Inferior parietal cortex (tissue), 1 donor: ENCODE measurements at regions not wholly inside any gene's neighbourhood (a gene's known extent, or its start where the extent isn't known, plus 50 kb on each side); places are given as distances from the start of the nearest gene placed in this dataset.

Experiments used
- DNase-seq: peaks from one replicate; pipeline ENCODE4 v3.0.0-alpha.2; 2016; ENCODE audit errors: extremely low spot score

DNA sequence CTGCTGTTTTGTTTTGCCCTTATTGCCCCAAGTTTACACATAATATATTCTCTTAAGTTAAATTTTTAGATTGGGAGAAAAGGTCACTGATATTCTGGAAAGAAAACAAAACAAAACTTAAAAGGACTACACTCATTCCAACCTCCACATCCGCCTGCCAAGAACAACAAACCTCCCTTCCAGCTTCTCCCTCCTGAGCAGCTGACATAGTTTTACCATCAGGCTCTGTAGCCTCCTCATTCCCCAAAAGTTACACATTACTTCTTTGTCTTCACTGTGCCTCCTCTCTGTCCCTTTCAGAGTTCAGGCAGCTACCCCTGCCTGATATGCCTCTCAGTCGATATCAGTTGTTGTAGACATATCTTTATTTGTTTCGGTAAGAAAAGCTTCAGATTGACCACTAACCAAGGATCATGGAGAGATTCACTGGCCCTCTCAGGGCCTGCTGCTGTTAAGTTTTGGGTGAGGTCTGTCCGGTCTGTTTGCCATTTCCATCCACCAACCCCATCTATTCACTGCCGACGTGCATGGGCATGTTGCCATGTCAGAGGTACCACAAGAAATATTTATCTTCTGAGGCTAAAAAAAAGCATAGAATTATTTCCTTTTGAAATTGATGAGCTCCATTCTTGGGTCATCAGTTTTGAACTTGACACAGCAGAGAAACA, 164.1 kb downstream of the GASK1B start:
- no peak for DNase-seq

DNA sequence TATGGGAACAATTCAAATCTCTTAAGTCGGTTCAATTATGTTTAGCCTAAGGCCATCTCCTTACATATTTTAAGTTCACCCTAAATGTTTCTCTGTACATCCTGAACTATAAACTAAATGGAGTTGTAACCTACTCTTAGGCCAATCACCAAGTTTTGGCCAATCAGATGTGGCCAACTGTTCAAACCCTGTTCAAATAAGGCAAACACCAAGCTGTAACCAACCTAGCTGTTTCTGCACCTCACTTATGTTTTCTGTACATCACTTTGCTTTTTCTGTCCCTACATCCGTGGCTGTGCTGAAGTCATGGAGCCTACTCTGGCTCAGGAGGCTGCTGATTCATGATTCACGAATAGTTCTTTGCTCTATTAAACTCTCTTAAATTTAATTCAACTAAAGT, 165.3 kb downstream of the GASK1B start:
- DNase-seq = no peak

DNA sequence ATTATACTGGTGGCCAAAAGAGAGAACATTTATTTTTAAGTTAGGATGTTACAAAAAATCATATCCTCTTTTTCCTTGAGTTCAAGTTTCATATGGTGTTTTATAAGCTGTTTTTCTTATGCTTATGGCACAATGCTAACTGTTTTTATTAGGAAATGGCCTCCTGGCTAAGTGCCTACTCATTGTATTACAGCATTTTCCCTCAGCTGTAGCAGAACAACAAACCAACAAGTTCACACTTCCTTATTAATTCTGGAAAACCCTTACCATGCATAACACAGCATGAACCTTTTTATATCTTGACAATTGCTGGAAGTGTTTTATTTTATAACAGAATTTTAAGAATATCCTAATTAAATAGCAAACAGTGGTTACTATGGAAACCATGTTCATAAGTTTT, 165.8 kb downstream of the GASK1B start:
- no peak for DNase-seq

DNA sequence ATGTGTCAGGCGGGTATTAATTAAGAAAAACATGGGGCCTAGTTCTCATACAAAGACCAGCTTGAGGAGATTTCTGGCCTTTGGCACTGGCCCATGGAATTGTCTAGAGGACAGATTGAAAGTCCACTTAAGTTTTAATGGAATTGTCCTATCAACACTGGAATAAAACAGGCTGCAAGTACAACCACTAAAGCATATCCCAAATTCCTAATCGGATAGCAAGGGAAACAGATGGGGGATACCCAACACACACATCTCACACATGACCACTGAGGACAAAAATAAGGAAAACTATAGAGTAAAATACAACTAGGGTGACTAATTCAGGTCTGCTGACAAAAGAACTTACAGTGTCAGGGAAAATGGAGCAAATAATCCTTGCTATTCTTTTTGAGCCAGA, 167.8 kb downstream of the GASK1B start:
- no peak for DNase-seq

DNA sequence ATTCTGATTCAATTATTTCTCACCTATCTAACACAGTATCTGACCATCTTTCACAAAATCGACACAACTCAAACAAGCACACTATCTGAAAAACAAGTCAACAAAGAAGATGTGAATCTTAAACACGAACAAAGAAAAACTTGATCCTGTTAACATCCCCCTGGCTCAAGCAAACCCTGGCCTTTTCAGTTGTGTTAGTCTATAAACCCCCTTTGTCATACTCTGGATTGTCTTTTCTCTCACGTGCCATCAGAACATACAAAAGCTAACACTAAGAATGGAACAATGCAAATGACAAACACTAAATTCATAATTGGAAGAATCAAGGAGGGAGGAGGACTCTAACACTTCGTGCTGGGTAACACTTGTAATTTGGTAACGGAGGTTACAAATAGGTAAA, 168.7 kb downstream of the GASK1B start:
- no peak for DNase-seq

DNA sequence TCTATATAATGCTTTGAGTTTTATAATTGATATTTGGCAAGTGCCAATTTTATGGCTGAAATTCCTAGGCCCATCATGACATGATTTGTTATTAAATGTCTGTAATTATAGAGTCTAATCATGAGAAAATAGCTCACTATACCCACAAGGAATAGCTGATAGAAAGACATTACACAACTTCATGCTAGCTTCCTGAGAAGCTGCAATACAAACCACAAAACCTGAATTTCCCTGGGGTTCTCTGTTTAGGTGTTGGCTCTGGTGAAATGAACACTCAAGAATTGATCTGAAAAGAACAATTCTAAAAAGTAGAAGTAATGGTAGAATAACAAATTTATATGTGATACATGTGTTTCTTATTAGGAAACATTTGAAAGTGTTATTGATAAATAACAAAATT, 169.6 kb downstream of the GASK1B start:
- no peak for DNase-seq

DNA sequence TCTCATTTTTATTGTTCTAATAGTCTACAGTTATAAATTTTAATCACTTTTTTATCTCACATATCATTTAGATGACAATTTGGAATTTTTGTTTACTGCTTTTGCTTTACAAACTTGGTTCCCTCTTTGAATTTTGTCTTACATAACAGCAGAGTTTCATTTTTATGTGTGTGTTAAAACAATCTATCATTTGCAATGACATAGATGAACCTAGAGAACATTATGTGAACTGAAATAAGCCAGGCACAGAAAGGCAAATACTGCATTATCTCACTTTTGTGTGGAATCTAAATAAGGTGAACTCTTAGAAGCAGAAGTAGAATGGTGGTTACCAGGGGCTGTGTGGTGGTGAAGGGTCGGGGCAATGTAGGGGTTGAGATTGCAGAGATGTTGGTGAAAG, 170.7 kb downstream of the GASK1B start:
- DNase-seq = no peak

DNA sequence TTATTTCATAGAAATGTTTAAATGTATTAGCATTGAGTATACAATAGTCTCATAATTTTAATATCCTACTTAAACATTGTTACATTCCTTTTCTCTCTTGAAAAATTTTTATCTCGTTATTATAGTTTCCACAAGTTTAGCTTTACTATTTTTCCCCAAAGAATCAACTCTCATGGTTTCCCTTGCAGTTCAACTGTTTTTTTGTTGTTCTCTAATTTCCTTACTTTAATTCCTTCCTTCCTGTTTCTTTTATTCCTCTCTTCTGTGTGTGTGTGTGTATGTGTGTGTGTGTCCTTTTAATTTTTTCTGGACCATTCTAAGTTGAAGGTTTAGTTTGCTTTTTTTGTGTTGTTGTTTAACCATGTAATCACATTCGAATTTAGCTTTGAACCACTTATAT, 171.1 kb downstream of the GASK1B start:
- no peak for DNase-seq

DNA sequence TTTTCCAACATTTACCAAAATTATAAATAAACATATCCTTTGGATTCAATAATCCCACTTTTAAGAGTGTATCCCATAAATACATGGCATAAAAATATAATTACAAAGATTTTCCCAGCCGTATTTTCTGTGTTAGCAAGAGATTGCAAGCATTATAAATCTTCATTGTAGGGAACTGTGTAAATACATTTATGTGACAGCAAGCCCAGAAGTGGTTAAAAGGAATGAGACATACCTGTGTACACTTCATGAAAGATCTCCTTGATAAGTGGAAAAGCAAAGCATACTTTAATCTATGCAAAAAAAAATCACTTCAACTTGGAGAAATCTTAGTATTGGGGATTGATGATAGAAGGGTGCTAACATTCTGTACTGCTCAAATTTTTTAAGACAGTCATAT, 173.1 kb downstream of the GASK1B start:
- no peak for DNase-seq

DNA sequence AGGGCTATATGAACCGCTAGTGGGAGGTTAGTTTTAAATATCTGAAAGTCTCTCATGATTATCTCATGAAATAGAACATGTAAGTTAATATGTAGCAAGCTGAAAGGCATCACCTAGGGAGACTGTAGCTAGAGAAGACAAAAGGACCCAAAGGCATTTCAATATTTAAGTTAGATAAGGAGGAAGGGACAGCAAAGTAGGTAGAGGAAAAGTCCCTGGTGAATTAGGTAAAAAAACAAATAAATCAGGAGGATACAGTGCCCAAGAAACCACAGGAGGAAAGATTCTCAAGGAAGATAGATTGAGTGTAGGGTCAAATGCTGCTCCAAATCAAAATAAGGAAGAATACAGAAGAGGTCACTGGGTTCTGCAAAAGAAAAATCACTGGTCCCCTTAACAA, 175.5 kb downstream of the GASK1B start:
- no peak for DNase-seq

DNA sequence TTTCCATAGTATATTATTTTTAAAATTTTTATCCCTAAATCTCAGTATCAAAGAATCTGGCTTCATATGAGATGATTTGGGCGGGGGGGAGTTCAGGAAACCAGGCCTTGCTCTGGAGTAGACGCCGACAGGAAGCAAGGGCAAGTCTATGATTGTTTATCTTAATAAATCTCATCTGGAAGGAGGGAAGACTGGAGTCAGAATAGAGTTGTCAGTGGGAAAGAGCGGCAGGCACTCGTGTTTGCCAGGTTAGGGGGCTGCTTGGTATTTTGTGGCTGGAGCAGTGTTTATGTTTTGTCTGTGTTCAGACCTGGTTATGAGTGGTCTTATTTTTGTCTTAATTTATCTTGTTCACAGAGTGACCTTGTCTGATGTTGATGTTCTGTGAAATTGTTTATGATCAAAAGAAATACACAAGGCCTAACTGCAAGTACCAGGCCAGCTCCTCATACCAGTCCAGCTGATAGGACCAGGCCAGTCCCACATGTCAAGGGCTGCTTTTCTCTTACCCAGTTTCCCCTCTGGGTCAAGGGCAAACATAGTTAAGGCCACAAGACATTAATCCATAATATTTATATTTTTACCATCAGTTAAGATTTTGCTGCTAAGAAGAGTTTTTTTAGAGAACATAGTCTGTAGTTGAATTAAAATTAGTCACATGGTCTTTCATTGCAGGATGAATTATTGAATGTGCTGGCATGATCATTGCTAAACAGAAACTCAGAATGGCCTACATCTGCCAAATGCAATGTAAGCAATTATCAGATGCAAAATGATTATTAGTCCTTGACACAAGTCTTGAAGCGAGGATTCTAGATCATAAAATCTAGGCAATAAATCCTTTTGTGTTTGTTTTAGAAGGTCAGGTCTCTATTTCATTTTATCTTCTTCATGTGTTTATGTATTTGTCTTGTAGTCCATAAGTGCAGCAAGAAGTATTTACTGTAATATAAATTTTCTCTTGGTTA, 176.5 kb downstream of the GASK1B start:
- DNase-seq = no peak

DNA sequence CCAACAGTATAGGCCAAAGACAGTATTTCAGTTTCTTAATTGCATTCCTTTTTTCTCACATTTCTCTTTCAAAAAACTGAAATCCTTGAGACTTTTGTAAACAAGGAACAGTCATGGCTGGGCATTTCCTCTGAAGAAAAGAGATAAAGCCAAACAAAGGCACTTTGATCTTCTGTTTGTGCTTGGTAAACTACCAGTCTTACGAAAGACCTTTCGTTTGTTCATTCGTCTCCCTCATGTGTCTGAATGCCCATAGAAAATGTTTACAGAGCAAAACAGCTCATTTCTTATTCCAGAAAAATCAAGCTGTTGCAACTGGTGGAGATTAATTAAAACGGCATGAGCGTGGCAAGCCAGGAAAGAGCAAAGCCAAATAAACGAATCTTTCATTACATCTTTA, 178.0 kb downstream of the GASK1B start:
- DNase-seq = no peak

DNA sequence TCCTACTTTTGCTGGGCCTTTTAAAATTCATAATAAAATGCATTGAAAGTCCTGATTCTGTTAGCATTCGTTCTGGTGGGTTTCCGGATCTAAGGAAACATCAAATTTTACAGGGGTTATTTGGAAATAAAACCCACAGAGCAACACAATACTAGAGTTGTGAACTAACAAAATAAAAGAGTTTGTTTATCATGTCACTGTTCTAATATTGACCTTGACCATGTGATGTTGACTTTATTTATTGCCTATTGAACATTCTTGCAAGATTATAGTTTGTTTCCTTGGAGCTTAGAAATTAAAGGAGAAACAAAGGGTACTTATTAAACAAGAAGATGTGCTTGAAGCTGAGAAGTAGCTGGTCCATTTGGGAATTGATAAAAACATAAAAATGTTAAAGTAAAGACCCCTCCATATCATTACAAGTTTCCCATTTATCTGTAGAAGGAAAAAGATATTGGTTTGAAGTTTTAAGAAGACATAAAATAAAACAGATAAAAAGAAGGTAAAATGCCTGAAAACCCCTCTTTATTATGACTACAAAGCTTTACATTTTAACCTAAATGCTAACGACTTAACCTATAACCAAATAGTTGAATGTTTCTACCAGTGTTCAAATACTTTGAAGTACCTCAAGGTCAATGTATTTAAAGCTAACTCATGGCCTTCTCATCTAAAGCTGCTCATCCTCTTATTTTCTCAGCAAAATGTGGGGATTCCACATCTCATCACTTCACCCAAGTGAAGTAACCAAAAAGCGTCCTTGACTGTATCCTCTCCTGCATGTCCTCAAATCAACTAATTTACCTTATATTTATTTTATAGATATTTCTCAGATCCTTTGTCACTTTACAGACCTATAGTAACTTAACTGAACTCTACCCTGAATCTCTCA, 179.6 kb downstream of the GASK1B start:
- no peak for DNase-seq

DNA sequence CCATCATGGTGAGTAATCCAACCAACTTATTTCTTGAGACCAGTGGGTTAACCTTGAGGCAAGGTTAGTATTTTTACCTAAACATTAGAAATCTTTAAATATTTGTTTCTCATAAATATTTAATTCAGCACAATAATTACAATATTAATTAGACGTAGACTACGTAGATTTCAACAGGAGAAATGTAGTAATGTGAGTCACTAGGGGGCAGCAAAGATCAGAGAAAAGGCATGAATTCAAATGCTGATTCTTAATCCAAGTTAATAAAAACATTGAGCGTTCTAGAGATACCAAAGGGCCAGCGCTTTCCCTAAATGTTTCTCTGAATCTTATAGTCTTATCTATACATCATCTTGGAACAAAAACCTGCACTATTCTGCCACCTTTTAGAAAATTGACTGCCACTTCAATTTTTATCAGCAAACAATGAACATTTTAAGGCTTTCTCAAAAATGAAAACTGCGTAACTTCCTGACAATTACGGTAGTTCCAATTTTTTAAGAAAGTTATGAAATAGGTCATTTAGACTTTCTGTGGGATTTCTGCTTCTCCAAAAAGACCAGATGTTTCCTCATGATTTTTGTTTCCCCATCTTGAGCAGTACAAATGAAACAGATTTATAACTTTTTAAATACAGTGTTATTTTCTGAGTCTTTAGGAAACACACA, 180.7 kb downstream of the GASK1B start:
- DNase-seq = peak; percentile 95

DNA sequence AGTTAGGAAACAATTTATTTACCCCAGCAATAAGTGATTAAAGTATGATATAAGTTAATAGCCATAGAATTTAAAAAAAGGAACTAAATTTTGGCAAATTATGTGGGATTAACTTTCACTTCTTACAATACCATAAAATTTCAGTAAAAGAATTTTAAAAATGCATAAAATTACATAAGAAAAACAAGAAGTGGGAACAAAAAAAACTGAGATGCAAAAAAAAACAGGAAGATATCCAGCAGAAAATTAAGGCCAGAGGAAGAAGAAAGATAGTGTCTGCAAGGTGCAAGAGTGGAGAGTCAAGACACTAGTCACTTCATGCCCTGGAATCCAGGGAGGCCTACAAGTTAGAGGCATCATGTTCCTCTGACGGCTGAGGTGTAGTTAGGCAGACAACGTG, 184.2 kb downstream of the GASK1B start:
- no peak for DNase-seq

DNA sequence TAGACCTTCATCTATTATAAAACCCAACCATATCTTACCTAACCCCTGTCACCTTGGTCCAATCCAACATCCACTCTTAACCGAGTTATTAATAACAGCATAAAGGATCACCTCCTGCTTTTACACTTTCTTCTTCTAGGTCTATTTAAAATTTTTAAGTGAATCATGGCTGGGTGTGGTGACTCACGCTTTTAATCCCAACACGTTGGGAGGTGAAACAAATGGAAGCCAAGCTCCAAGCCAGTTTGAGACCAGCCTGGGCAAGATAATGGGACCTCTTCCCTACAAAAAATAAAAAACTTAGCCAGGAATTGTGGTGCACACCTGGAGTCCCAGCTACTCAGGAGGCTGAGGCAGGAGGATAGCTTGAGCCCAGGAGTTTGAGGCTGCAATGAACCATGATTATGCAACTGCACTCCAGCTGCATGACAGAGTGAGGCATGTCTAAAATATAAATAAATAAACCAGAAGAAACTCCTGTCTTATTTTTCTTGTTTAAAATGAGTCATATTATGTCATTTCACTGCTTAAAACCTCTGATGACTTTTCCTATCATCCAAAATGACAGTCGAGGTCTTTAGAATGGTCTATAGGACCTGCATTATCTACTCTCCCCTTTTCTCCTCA, 188.4 kb downstream of the GASK1B start:
- DNase-seq = no peak

DNA sequence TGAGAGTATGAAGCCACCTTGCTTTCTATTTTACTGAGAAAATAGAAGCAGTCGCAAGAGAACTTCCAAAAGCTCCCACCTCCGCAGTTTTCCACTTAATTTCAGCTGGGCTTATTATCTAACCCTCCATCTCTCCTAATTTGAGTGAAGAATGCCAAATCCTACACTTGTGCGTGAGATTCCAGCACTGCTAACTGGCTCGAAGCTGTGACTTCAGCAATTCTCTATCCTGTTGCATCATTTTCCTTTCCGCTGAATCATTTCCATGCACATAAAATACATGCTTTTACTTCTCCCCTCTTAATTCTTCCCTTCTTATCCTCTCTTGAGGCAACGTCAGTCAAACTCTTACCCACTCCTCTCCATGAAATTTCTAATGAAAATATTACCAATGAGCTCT, 189.5 kb downstream of the GASK1B start:
- DNase-seq = no peak

DNA sequence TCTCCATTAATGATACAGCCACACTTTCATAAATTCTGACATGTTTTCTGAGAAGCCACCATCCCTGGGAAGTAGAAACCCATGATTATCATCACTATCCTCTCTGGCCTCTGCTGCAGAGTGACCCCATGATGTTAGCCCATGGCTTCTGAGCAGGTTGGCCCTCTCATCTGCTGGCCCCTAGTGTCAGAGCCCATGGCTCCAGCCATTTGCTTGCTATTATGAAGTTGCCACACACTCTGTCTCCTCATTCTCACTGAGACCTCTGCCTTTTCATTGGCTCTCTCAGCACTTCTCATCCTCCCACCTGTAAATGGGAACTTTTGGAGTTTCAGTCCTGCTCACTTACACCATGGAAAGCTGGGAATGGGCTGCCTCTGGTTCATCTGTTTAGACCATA, 192.7 kb downstream of the GASK1B start:
- no peak for DNase-seq

DNA sequence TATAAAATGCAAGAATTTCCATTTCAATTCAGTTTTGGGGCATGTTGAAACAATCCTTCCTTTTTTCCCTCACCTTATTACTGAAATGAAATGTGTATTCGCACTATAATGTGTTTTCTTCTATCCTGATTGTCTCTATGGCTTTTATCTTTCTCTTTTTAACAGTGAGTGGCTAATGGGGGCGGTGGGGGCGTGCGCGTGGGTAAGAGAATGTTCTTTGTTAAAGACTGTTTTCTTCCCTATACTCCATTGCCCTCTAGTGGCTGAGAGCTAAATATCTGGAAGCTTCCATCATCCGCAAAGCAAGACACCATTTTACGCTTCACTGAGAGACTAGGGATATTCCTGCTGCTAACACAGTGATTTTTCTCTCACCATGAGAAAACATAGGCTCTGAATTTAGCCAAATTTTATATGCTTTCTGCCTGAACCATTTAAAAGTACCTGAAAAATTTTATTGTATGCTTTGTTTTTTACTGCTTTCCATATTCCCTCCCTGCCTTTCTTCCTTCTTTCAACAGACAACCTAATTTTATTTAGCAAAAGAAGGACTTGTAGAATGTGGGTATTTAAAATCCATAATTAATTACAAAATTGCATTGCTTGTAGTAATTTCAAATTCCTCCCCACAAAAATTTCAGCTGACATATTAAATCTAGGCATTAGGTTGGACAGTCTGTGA, 194.0 kb downstream of the GASK1B start:
- DNase-seq = peak; percentile 92

DNA sequence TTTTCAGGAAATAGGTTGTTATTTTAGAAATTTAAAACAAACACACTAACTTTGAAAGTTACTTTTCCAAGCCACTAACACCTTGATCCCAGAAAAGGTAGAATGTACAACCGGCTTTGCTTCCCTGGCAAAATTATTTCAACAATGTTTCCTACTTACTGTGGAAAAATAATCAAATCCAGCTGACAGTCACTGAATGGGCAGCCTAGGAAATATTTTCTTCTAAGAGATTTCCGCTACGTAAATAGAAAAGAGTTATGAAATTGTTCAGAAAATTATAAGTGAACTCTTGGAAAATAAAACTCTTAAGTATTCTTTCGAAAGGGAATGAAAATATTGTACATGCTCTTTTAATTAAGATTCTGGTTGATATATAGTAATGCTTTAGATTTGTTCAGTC, 195.7 kb downstream of the GASK1B start:
- DNase-seq = no peak

DNA sequence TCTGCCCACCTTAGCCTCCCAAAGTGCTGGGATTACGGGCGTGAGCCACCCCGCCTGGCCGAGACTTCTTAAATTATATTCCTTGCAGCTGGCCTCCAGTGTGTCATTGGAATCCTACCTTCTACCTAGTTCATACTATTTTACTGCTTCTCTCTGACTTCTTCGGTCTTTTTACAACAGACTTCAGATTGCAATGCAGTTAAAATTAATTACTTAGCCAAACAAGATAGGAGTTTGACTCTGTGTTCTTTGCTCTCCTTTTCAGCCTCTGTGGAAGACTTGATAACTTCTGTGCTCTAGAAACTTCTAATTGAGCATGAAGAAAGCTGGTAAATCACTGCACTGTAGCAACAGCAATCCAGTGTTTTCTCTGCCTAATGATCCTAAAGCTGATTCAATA, 199.5 kb downstream of the GASK1B start:
- no peak for DNase-seq
